Activated naive CD4-positive, alpha-beta T cell treated with anti-CD3 and anti-CD28 coated beads, Interleukin-2, amount 50 U/mL, for 72 hours (primary cell): ENCODE measurements at regions not wholly inside any gene's neighbourhood (a gene's known extent, or its start where the extent isn't known, plus 50 kb on each side); places are given as distances from the start of the nearest gene placed in this dataset.

Source experiments
- ATAC-seq, 2 donors: fragments of 150-1000 bp; cut with Tn5 transposase; 2 replicates each; pipeline ENCODE4 v1.10.0; 2021; ENCODE audit warnings: mild to moderate bottlenecking in 2 of 2, moderate library complexity in 2 of 2
- DNase-seq, 2 donors: peaks; one replicate each; pipeline ENCODE4 v3.0.0; 2021 to 2022; ENCODE audit warnings: low spot score in 2 of 2
- H3K27ac Mint-ChIP-seq, 2 donors: one replicate each; pipeline ENCODE4 v1.8.0; 2022; ENCODE audit warnings: mild to moderate bottlenecking in 2 of 2, mixed read lengths in 2 of 2
- H3K36me3 Mint-ChIP-seq, 2 donors: one replicate each; pipeline ENCODE4 v1.8.0; 2022; ENCODE audit warnings: mixed read lengths in 2 of 2
- H3K9me3 Mint-ChIP-seq, 2 donors: one replicate each; pipeline ENCODE4 v1.8.0; 2022; ENCODE audit warnings: mixed read lengths in 2 of 2

DNA sequence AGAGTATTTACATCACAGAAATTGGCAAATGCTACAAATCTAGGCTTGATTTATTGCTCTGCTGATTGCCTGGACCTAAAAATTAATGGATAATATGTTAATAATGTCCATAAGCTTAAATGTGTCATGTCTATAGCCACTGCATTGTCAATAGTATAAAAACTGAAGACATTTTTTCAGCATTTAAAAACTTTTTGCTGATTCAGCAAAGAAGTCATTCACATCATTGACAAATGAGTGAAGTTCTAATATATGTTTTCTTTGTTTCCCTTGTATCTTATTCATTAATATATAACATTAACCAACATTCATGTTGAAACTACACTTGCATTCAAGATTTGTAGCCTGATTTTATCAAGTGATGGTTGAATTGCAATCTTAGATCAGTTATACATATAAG is 214.7 kb upstream of the XYLT1 start:
- Mint-ChIP-seq H3K27ac (no peak overlapping the region), H3K36me3 (peaks cover 0 to 3% of the 10 kb centered on the region in 2 donors), H3K9me3 (peaks cover 3 to 4% of the 10 kb centered on the region in 2 donors)
- ATAC-seq (no peak), DNase-seq (no peak)

- Mint-ChIP-seq H3K27ac (no peak overlapping the region), H3K36me3 (peaks cover 0 to 7% of the 10 kb centered on the region in 2 donors), H3K9me3 (peaks cover 9 to 12% of the 10 kb centered on the region in 2 donors)
- ATAC-seq (no peak), DNase-seq (no peak)
These were observed 212.5 kb upstream of the XYLT1 start for GRCh38 chr16:17683281-17683680.

DNA sequence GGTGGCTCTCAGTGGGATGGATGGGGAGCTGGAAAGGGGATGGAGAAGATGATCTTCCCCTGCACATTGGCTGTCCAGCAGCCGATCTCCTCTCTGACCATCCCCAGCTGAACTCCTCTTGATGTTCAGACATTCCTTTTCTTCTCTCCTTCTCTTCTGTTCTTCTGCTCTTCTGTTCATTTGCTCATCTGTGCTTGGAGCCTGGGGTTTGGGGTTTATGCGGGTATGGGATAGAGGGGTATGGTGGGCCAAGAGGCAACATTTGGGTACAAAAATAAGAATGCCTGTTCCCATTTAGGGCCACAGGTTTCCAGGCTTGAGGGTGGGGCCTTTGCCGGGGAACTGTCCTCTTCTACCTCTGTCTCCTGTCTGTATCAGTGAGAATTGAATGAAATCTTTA is 205.4 kb upstream of the XYLT1 start:
- Mint-ChIP-seq H3K27ac (no peak overlapping the region), H3K36me3 (peaks cover 0 to 7% of the 10 kb centered on the region in 2 donors), H3K9me3 (peaks cover 9 to 15% of the 10 kb centered on the region in 2 donors)
- ATAC-seq (no peak), DNase-seq (no peak)

DNA sequence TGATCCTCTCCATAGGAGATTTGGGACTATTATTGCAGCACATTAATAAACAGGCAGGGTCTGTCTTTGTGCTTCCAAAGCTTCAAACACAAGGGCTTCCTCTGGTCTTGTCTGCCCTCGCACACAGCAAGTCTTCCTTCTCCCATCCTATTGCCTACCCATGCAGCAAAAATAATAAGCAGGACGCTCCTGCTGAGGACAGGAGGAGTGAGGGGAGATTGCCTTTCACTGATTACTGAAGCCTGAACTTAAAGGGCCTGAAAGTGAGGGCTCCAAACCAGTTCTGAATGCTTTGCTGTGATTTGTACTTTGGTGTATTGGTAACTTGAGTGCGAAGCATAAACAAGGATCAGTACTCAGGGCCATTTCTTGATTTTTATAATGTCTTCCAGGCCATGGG is 197.6 kb upstream of the XYLT1 start:
- DNase-seq (no peak), ATAC-seq (no peak)
- H3K9me3 Mint-ChIP-seq = peaks cover 0 to 5% of the 10 kb centered on the region in 2 donors
- H3K36me3 Mint-ChIP-seq = no peaks in the 10 kb centered on the region
- H3K27ac Mint-ChIP-seq = no peak overlapping the region

DNA sequence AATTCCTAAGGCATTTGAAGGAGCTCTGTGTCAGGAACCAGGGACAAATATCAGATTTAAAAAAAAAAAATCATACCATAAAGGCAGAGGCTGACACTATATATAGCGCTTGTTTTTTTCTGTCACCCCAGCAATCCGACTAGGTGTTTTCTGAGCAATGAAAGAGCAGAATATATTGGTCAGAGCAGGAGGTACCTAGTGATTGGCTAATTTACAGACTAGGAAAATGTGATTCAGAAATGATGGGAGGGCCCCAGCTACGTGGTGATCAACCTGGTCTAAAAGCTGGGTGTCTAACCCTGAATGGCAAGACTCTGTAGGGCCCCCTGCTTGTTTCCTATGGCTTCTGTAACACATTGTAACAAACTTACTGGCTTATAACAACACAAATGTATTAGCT is 195.5 kb upstream of the XYLT1 start:
- DNase-seq = no peak
- peak in 1 of 2 donors; percentile 59 for ATAC-seq
- Mint-ChIP-seq H3K9me3 (peaks cover 0 to 5% of the 10 kb centered on the region in 2 donors), H3K27ac (peak overlapping the region in 1 of 2 donors; percentile 61), H3K36me3 (no peaks in the 10 kb centered on the region)

GRCh38 chr16:17658881-17659280 is 188.1 kb upstream of the XYLT1 start:
- DNase-seq = no peak
- Mint-ChIP-seq H3K27ac (no peak overlapping the region), H3K9me3 (no peaks in the 10 kb centered on the region), H3K36me3 (no peaks in the 10 kb centered on the region)
- ATAC-seq = no peak

DNA sequence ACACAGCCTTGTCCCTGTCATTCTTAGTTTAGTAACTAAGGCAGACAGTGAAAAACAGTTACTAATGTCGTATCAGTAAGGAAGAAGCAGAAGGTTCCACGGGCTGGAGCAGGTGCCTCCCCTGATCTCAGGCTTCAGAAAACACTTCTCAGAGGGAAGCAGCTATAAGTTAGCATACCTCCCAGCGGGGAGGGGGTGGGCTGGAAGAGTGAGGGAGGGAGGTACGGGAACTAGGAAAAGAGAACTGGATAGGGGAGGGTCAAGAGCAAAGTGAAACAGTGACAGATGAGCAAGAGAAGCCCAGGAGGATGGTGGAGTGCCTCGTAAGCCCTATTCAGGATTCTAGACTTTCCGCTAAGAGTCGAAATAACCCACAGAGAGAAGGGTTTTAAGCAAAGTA is 186.3 kb upstream of the XYLT1 start:
- Mint-ChIP-seq H3K36me3 (no peaks in the 10 kb centered on the region), H3K27ac (no peak overlapping the region), H3K9me3 (no peaks in the 10 kb centered on the region)
- DNase-seq (no peak), ATAC-seq (no peak)

- Mint-ChIP-seq H3K36me3 (no peaks in the 10 kb centered on the region), H3K9me3 (no peaks in the 10 kb centered on the region), H3K27ac (no peak overlapping the region)
- ATAC-seq = no peak
- no peak for DNase-seq
These were observed 183.8 kb upstream of the XYLT1 start for GRCh38 chr16:17654571-17654970.

DNA sequence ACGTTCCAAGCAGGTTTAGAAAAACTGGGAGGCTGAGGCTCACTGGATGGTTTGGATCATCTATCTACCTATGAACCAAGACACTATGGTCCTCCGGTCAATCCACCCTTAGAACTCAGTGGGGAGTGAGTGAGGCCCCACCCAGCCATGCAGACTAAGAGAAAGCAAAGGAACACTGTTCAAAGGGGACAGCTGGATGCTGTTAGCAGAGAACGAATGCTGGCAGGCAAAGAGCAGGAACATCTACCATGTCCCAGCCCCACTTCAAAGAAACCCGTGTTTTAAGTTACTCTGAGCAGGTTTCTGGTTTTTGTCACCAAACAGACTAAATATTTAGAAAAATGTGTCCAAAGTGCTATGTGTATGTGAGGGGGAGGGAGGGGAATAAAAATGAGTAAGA is 183.4 kb upstream of the XYLT1 start:
- H3K9me3 Mint-ChIP-seq = no peaks in the 10 kb centered on the region
- ATAC-seq (no peak), DNase-seq (no peak)
- H3K27ac Mint-ChIP-seq = no peak overlapping the region
- no peaks in the 10 kb centered on the region for H3K36me3 Mint-ChIP-seq

DNA sequence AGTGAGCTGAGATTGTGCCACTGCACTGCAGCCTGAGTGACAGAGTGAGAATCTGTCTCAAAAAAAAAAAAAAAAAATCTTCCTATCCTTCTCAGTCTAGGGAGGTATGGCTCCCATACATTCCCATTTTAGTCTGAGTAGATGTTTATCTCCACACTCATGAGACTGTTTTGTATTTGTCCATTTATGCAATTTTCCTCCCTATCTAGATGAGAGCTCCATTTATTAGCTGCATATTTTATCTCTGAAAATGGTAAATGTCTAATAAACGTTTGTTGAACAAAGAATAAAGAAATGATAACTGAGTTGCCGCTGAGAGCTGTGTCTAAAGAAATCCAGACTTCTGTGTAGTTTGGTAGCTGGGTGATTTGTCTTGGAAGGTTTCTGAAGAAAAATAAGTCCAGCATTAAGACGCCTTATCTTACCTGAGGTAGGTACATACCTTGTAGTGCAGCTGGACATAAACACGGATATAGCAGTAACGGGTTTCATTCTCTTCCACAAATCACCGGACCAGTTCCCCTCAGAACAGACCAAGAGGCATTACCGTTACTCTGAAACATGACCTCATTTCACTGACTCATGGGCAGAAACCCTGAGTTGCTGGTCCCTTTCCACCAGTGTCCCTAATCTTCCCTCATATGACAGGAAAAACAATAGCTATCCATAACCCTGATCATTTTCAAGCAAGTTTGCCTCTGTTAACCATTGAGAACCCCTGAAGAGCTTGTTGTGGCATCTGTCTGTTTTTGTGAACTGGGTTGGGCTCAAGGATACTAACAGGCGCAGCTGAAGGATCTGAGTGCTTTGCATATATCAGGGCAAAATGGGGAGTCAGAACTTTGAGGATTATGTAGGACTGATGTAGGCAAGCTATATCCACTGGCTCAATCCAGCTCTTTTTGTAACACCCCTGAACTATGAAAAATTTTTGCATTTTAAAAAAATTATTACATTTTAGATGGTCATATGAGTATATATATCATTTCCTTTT is 177.4 kb upstream of the XYLT1 start:
- ATAC-seq (no peak), DNase-seq (no peak)
- Mint-ChIP-seq H3K36me3 (no peaks in the 10 kb centered on the region), H3K27ac (no peak overlapping the region), H3K9me3 (peaks cover 3 to 4% of the 10 kb centered on the region in 2 donors)

- ATAC-seq = no peak
- H3K9me3 Mint-ChIP-seq = peaks cover 3 to 4% of the 10 kb centered on the region in 2 donors
These were observed 173.2 kb upstream of the XYLT1 start for GRCh38 chr16:17643935-17644334.

DNA sequence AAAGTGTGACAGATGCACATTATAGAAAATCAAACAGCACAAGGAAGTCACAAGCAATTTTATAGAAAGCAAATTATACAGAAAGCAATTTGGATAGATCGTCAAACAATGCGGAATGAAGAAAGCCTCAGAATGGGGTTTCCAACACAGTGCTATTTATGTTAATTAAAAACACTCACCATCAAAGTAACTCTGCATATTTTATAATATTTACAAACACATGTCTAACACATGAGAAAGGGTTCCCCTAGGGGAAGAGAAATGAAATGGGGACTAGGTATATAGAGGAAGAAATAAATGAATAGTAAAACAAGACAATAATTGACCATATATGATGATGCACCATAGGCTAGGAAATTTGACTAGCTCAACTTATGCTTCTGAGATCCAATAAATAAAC is 171.2 kb upstream of the XYLT1 start:
- no peak for ATAC-seq
- Mint-ChIP-seq H3K9me3 (peaks cover 3 to 12% of the 10 kb centered on the region in 2 donors), H3K27ac (no peak overlapping the region), H3K36me3 (no peaks in the 10 kb centered on the region)
- DNase-seq = no peak

More at GRCh38 chr16:17643935-17644334, 173.2 kb upstream of the XYLT1 start:
- Mint-ChIP-seq H3K36me3 (no peaks in the 10 kb centered on the region), H3K27ac (no peak overlapping the region)
- DNase-seq = no peak

- no peak for DNase-seq
- peaks cover 0 to 8% of the 10 kb centered on the region in 2 donors for H3K9me3 Mint-ChIP-seq
- no peaks in the 10 kb centered on the region for H3K36me3 Mint-ChIP-seq
- peak in 1 of 2 donors; percentile 78 for ATAC-seq
- peak overlapping the region in 1 of 2 donors; percentile 6 for H3K27ac Mint-ChIP-seq
These were observed 167.4 kb upstream of the XYLT1 start for GRCh38 chr16:17638134-17638533.

GRCh38 chr16:17635183-17635582 is 164.4 kb upstream of the XYLT1 start:
- ATAC-seq = no peak
- Mint-ChIP-seq H3K9me3 (peaks cover 0 to 8% of the 10 kb centered on the region in 2 donors), H3K36me3 (no peaks in the 10 kb centered on the region), H3K27ac (no peak overlapping the region)
- DNase-seq = no peak

DNA sequence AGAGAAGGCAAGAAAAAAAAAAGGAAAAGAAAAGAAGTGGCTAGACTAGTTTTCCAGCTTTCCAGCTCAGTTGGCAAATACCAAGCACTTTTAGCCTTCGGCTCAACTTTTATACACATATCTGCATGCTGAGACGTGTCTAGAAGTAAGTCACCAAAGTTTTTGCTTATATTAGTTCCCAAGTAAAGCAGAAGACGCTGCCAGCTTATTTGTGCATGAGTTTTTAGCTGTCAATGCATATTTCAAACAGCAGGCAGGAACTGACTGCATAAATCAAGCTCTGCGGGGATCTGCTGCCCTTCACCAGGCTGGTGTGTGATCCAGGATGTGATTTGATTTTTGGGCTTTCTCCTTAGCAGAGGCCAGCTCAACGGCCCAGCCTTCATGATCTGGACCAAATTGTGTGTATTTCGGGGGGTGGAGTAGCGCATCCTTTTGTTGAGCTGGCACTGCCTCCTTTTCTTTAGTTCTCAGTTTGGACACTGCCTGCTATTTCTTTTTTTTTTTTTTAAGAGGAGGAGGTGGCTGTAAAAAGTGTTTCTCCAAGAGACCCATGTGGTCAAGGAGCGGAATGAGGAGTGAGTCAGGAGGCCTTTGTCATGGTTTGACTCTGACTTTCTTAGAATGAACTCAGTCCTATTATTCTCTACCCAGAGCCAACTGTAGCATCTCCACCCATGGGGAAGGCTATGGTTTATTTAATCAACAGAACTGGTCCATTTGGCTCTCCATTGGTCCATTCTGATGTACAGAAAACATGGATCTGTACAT is 162.6 kb upstream of the XYLT1 start:
- Mint-ChIP-seq H3K9me3 (peaks cover 0 to 5% of the 10 kb centered on the region in 2 donors), H3K36me3 (no peaks in the 10 kb centered on the region), H3K27ac (no peak overlapping the region)
- DNase-seq = no peak
- no peak for ATAC-seq

DNA sequence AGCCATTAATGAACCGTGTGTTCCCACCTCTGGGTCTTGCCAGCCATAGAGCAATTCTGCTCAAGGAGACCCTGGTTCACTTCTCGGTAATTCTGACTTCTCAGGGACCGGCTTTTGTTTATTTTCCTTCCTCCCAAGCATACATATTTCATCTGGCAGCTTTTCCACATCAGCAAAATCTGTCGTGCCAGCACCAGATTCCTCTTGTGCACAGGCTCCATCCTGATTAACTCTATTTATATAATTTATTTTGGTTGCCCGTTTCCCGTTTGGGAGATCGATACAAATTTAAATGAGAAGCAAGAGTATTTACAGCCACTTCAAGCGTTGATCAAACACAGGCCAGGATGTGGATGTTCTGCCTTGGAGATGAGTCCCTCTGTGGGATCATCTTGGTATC is 161.9 kb upstream of the XYLT1 start:
- Mint-ChIP-seq H3K9me3 (peaks cover 0 to 4% of the 10 kb centered on the region in 2 donors), H3K27ac (no peak overlapping the region), H3K36me3 (no peaks in the 10 kb centered on the region)
- no peak for ATAC-seq
- no peak for DNase-seq

DNA sequence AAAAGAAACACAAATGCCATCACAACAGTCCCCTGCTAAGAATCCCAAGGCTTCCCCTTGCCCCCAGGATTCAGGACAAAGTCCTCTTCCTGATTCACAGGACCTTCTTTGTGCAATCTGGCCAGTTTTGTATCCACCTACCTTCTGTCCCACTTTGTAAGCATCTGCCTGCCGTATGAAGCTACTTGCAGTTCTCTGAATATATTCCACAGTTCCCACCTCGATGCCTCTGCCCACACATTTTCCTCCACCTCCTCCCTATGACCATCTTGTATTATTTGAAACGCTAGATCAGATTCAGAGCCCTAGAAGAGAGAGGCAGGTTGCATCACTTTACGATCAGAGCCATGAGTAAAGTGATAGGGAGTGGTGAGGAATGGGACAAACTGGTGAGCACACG is 159.2 kb upstream of the XYLT1 start:
- peaks cover 16 to 17% of the 10 kb centered on the region in 2 donors for H3K9me3 Mint-ChIP-seq
- ATAC-seq (no peak), DNase-seq (no peak)
- H3K27ac Mint-ChIP-seq = no peak overlapping the region
- H3K36me3 Mint-ChIP-seq = peaks cover 10 to 18% of the 10 kb centered on the region in 2 donors
